Thoracic aorta (tissue), 2 donors: ENCODE measurements at regions not wholly inside any gene's neighbourhood (a gene's known extent, or its start where the extent isn't known, plus 50 kb on each side); places are given as distances from the start of the nearest gene placed in this dataset.

Experiments used
- ATAC-seq: fragments of 150-250 bp; one replicate; pipeline ENCODE4 v1.8.0; 2017; ENCODE audit warnings: low read depth; ENCODE audit not compliant: insufficient number of reproducible peaks, low FRiP score
- DNase-seq: peaks from one replicate; pipeline ENCODE4 v3.0.0-alpha.2; 2020; ENCODE audit warnings: low spot score
- H3K27ac ChIP-seq, 2 donors: fragments of 200-600 bp; sonication (generic); 1 replicate in 1 of 2; 2 replicates in 1 of 2; pipeline ENCODE4 v1.5.1; 2016; ENCODE audit warnings: mild to moderate bottlenecking in 2 of 2, moderate library complexity in 2 of 2
- H3K27me3 ChIP-seq: fragments of 200-600 bp; sonication (generic); replicated peaks from 2 replicates; pipeline ENCODE4 v1.6.0; 2016; ENCODE audit warnings: mild to moderate bottlenecking; ENCODE audit not compliant: insufficient read depth
- H3K36me3 ChIP-seq: fragments of 200-600 bp; sonication (generic); one replicate; pipeline ENCODE4 v1.5.1; 2016
- H3K4me1 ChIP-seq, 2 donors: fragments of 200-600 bp; sonication (generic); 1 replicate in 1 of 2; 2 replicates in 1 of 2; pipeline versions ENCODE4 v1.5.1 to v1.6.0; 2016; ENCODE audit warnings: low read depth in 2 of 2, mild to moderate bottlenecking in 1 of 2; ENCODE audit not compliant: control insufficient read depth in 1 of 2
- H3K4me3 ChIP-seq: fragments of 200-600 bp; sonication (generic); 2 replicates; pipeline ENCODE4 v1.5.1; 2016; ENCODE audit warnings: mild to moderate bottlenecking
- H3K9me3 ChIP-seq: fragments of 200-600 bp; sonication (generic); 2 replicates; pipeline ENCODE4 v1.5.1; 2016
- CTCF ChIP-seq: fragments of 200-600 bp; sonication (generic); IDR thresholded peaks from one replicate; pipeline ENCODE4 v1.5.1; 2019; ENCODE audit warnings: antibody characterized with exemption

GRCh38 chr5:104628911-104629310, 1066.3 kb upstream of the NUDT12 start:
- H3K4me3 ChIP-seq = no peak overlapping the region
- no peak for TF ChIP-seq CTCF
- no peak for DNase-seq
- no peaks in the 10 kb centered on the region for H3K36me3 ChIP-seq
- no peak overlapping the region for H3K27ac ChIP-seq
- H3K4me1 ChIP-seq = no peaks in the 10 kb centered on the region
- H3K9me3 ChIP-seq = peaks cover 6% of the 10 kb centered on the region
- no peaks in the 10 kb centered on the region for H3K27me3 ChIP-seq
- no peak for ATAC-seq

GRCh38 chr5:104626122-104626521, 1063.5 kb upstream of the NUDT12 start:
- no peaks in the 10 kb centered on the region for H3K4me1 ChIP-seq
- ATAC-seq = no peak
- no peak for TF ChIP-seq CTCF
- no peak for DNase-seq
- H3K27me3 ChIP-seq = no peaks in the 10 kb centered on the region
- no peak overlapping the region for H3K27ac ChIP-seq
- no peaks in the 10 kb centered on the region for H3K36me3 ChIP-seq
- peaks cover 6% of the 10 kb centered on the region for H3K9me3 ChIP-seq
- no peak overlapping the region for H3K4me3 ChIP-seq

GRCh38 chr5:104612005-104612404, 1049.4 kb upstream of the NUDT12 start:
- TF ChIP-seq CTCF = no peak
- Histone ChIP-seq H3K4me3 (no peak overlapping the region), H3K36me3 (no peaks in the 10 kb centered on the region), H3K27ac (no peak overlapping the region), H3K4me1 (no peaks in the 10 kb centered on the region), H3K9me3 (no peaks in the 10 kb centered on the region), H3K27me3 (no peaks in the 10 kb centered on the region)
- ATAC-seq = no peak
- DNase-seq = no peak

- DNase-seq (no peak), ATAC-seq (no peak)
- Histone ChIP-seq H3K27me3 (no peaks in the 10 kb centered on the region), H3K4me1 (no peaks in the 10 kb centered on the region), H3K27ac (no peak overlapping the region), H3K36me3 (no peaks in the 10 kb centered on the region), H3K9me3 (no peaks in the 10 kb centered on the region), H3K4me3 (no peak overlapping the region)
- no peak for TF ChIP-seq CTCF
These were observed 1048.7 kb upstream of the NUDT12 start for GRCh38 chr5:104611135-104611767.

- Histone ChIP-seq H3K27me3 (no peaks in the 10 kb centered on the region), H3K27ac (no peak overlapping the region), H3K4me1 (no peaks in the 10 kb centered on the region), H3K36me3 (no peaks in the 10 kb centered on the region), H3K4me3 (no peak overlapping the region), H3K9me3 (no peaks in the 10 kb centered on the region)
- no peak for ATAC-seq
- no peak for DNase-seq
- no peak for TF ChIP-seq CTCF
These were observed 1043.8 kb upstream of the NUDT12 start for GRCh38 chr5:104606258-104606829.
